ENCODE measurements at regions not wholly inside any gene's neighbourhood (a gene's known extent, or its start where the extent isn't known, plus 50 kb on each side); places are given as distances from the start of the nearest gene placed in this dataset.

- TF ChIP-seq, protein P1, sequence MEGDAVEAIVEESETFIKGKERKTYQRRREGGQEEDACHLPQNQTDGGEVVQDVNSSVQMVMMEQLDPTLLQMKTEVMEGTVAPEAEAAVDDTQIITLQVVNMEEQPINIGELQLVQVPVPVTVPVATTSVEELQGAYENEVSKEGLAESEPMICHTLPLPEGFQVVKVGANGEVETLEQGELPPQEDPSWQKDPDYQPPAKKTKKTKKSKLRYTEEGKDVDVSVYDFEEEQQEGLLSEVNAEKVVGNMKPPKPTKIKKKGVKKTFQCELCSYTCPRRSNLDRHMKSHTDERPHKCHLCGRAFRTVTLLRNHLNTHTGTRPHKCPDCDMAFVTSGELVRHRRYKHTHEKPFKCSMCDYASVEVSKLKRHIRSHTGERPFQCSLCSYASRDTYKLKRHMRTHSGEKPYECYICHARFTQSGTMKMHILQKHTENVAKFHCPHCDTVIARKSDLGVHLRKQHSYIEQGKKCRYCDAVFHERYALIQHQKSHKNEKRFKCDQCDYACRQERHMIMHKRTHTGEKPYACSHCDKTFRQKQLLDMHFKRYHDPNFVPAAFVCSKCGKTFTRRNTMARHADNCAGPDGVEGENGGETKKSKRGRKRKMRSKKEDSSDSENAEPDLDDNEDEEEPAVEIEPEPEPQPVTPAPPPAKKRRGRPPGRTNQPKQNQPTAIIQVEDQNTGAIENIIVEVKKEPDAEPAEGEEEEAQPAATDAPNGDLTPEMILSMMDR (IDR thresholded peaks at IDR 0.05): no peak
- no peak for TF ChIP-seq ZFX (IDR thresholded peaks at IDR 0.05; ENCODE audit: borderline replicate concordance)
Observed at GRCh38 chr16:13805951-13806350, 114.0 kb upstream of the ERCC4 start.

Measured in 22Rv1 (cell line).